ENCODE measurements at regions not wholly inside any gene's neighbourhood (a gene's known extent, or its start where the extent isn't known, plus 50 kb on each side); places are given as distances from the start of the nearest gene placed in this dataset.

- TF ChIP-seq POLR2AphosphoS5 (IDR thresholded peaks at IDR 0.05): no peak
- TF ChIP-seq CTCF (IDR thresholded peaks at IDR 0.05): no peak
Measured at GRCh38 chr18:22844190-22844589, 88.9 kb upstream of the RBBP8 start.

Measured in prostate gland (tissue), 2 donors.